Neural cell (in vitro differentiated cells): ENCODE measurements at regions not wholly inside any gene's neighbourhood (a gene's known extent, or its start where the extent isn't known, plus 50 kb on each side); places are given as distances from the start of the nearest gene placed in this dataset.

Source experiments
- H2AFZ ChIP-seq: fragments of 200-600, 300-800 bp; sonication (generic), shearing (Covaris generic); 2 replicates; pipeline ENCODE4 v1.6.0; 2014; ENCODE audit warnings: low read depth, mild to moderate bottlenecking, antibody characterized with exemption, low read length, moderate library complexity
- H3F3A ChIP-seq: fragments of 200-600 bp; shearing (Covaris generic); 2 replicates; pipeline ENCODE4 v1.6.1; 2016; ENCODE audit warnings: mild to moderate bottlenecking, moderate library complexity, mixed read lengths, antibody characterized with exemption, low read length; ENCODE audit not compliant: insufficient read depth, poor library complexity, severe bottlenecking
- H3K27ac ChIP-seq: fragments of 200-600, 300-800 bp; sonication (generic), shearing (Covaris generic); 2 replicates; pipeline ENCODE4 v1.5.1; 2014; ENCODE audit warnings: mild to moderate bottlenecking, low read length, moderate library complexity
- H3K27me3 ChIP-seq: fragments of 300-800, 200-600 bp; sonication (generic), shearing (Covaris generic); 2 replicates; pipeline ENCODE4 v1.6.0; 2014; ENCODE audit warnings: mild to moderate bottlenecking, low read depth, low read length, moderate library complexity; ENCODE audit not compliant: insufficient read depth
- H3K36me3 ChIP-seq: fragments of 300-800, 200-600 bp; sonication (generic), shearing (Covaris generic); 2 replicates; pipeline ENCODE4 v1.5.1; 2014; ENCODE audit warnings: mild to moderate bottlenecking, antibody characterized with exemption, low read length, moderate library complexity; ENCODE audit not compliant: insufficient read depth
- H3K4me2 ChIP-seq: fragments of 300-800, 200-600 bp; sonication (generic), shearing (Covaris generic); 2 replicates; pipeline ENCODE4 v1.6.0; 2014; ENCODE audit warnings: mild to moderate bottlenecking, low read length
- H3K4me3 ChIP-seq: fragments of 300-800, 200-600 bp; sonication (generic), shearing (Covaris generic); 2 replicates; pipeline ENCODE4 v1.5.1; 2014; ENCODE audit warnings: mild to moderate bottlenecking, low read length, moderate library complexity
- H3K79me2 ChIP-seq: fragments of 200-600 bp; shearing (Covaris generic); replicated peaks from 2 replicates; pipeline ENCODE4 v1.6.0; 2014; ENCODE audit warnings: mild to moderate bottlenecking, low read length, moderate library complexity; ENCODE audit not compliant: insufficient read depth
- H3K9ac ChIP-seq: fragments of 300-800, 200-600 bp; sonication (generic), shearing (Covaris generic); 2 replicates; pipeline ENCODE4 v1.6.1; 2016; ENCODE audit warnings: mild to moderate bottlenecking, low read length, mixed read lengths
- H3K9me2 ChIP-seq: fragments of 200-600 bp; shearing (Covaris generic); 2 replicates; pipeline ENCODE4 v1.6.1; 2016; ENCODE audit warnings: mild to moderate bottlenecking, low read length, mixed read lengths; ENCODE audit not compliant: insufficient read depth
- H3K9me3 ChIP-seq: fragments of 200-600, 300-800 bp; sonication (generic), shearing (Covaris generic); 2 replicates; pipeline ENCODE4 v1.6.1; 2016; ENCODE audit warnings: mild to moderate bottlenecking, mixed run types, low read length, moderate library complexity, mixed read lengths
- H4K20me1 ChIP-seq: fragments of 200-600 bp; shearing (Covaris generic); 2 replicates; pipeline ENCODE4 v1.6.1; 2016; ENCODE audit warnings: mild to moderate bottlenecking, mixed run types; ENCODE audit not compliant: insufficient read depth
- CTCF ChIP-seq: fragments of 450-650 bp; IDR thresholded peaks from 2 replicates; pipeline ENCODE4 v1.5.1; 2014; ENCODE audit warnings: antibody characterized with exemption, mild to moderate bottlenecking, moderate library complexity; ENCODE audit not compliant: poor library complexity, severe bottlenecking
- EP300 ChIP-seq: fragments of 450-650 bp; conservative IDR thresholded peaks from 2 replicates; pipeline ENCODE4 v1.6.1; 2014; ENCODE audit warnings: antibody characterized with exemption, mild to moderate bottlenecking, moderate library complexity; ENCODE audit not compliant: poor library complexity, severe bottlenecking
- EZH2 ChIP-seq: fragments of 200-600, 300-800 bp; shearing (Covaris generic), sonication (generic); IDR thresholded peaks from 2 replicates; pipeline ENCODE4 v1.6.1; 2014; ENCODE audit warnings: antibody characterized with exemption, low read length, borderline replicate concordance, mild to moderate bottlenecking; ENCODE audit not compliant: insufficient read depth, poor library complexity, severe bottlenecking
- MXI1 ChIP-seq: fragments of 450-650 bp; conservative IDR thresholded peaks from 2 replicates; pipeline ENCODE4 v1.6.1; 2014; ENCODE audit warnings: antibody characterized with exemption, mild to moderate bottlenecking; ENCODE audit not compliant: poor library complexity, severe bottlenecking
- POLR2AphosphoS5 ChIP-seq: IDR thresholded peaks from 2 replicates; pipeline ENCODE4 v1.6.1; 2012
- RAD21 ChIP-seq: fragments of 450-650 bp; conservative IDR thresholded peaks from 2 replicates; pipeline ENCODE4 v1.6.1; 2014; ENCODE audit warnings: antibody characterized with exemption, mild to moderate bottlenecking, moderate library complexity
- SMC3 ChIP-seq: fragments of 450-650 bp; conservative IDR thresholded peaks from 2 replicates; pipeline ENCODE4 v1.6.1; 2014; ENCODE audit warnings: antibody characterized with exemption, mild to moderate bottlenecking, moderate library complexity; ENCODE audit not compliant: poor library complexity
- TAF1 ChIP-seq: IDR thresholded peaks from 2 replicates; pipeline ENCODE4 v1.6.1; 2012; ENCODE audit warnings: low read depth

DNA sequence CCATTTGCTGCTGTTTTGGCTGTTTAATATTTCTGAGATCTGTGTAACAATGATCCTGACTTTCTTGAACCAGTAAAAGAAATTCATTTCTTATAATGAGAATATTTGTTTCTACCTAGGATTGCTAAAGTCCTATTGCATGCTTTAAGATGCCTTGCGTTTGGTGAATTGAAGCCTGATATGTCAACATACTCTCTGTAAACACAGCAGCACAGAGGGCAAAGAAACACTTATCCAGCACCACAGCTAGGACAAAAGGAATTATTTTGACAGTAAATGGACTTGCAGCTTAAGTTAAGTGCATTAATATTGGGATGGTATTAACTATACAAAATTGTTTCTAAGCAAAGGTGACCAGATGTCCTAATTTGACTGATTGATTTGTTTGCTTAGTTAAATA, 2031.2 kb upstream of the CDH6 start:
- H3K4me2 ChIP-seq, result no peak overlapping the region
- H2AFZ ChIP-seq, result no peak overlapping the region
- H3K79me2 ChIP-seq, result no peaks in the 10 kb centered on the region
- H3K27me3 ChIP-seq, result no peaks in the 10 kb centered on the region
- no peak overlapping the region for H3K27ac ChIP-seq
- no peak overlapping the region for H3K9ac ChIP-seq
- no peaks in the 10 kb centered on the region for H3K36me3 ChIP-seq
- H4K20me1 ChIP-seq, result no peaks in the 10 kb centered on the region
- H3K9me2 ChIP-seq, result no peaks in the 10 kb centered on the region
- H3F3A ChIP-seq, result no peaks in the 10 kb centered on the region
- no peak overlapping the region for H3K4me3 ChIP-seq
- no peaks in the 10 kb centered on the region for H3K9me3 ChIP-seq
- TF ChIP-seq EP300 (no peak), MXI1 (no peak), SMC3 (no peak), TAF1 (no peak), RAD21 (no peak)

GRCh38 chr5:29161399-29162291, 2031.8 kb upstream of the CDH6 start:
- no peak overlapping the region for H2AFZ ChIP-seq
- H3K9ac ChIP-seq, result no peak overlapping the region
- no peaks in the 10 kb centered on the region for H3K36me3 ChIP-seq
- no peak overlapping the region for H3K4me2 ChIP-seq
- TF ChIP-seq RAD21 (peak; percentile 10), EP300 (no peak), EZH2 (no peak)
- no peaks in the 10 kb centered on the region for H3K79me2 ChIP-seq
- no peak overlapping the region for H3K4me3 ChIP-seq
- no peaks in the 10 kb centered on the region for H3K9me3 ChIP-seq
- H3K27me3 ChIP-seq, result no peaks in the 10 kb centered on the region
- no peaks in the 10 kb centered on the region for H4K20me1 ChIP-seq
- H3K27ac ChIP-seq, result no peak overlapping the region
- H3F3A ChIP-seq, result no peaks in the 10 kb centered on the region
- no peaks in the 10 kb centered on the region for H3K9me2 ChIP-seq

- H3K9me2 ChIP-seq, result no peaks in the 10 kb centered on the region
- H3K27ac ChIP-seq, result no peak overlapping the region
- H3K36me3 ChIP-seq, result no peaks in the 10 kb centered on the region
- no peaks in the 10 kb centered on the region for H3K79me2 ChIP-seq
- TF ChIP-seq CTCF, result no peak
- no peak for TF ChIP-seq POLR2AphosphoS5
- no peaks in the 10 kb centered on the region for H3F3A ChIP-seq
- H3K4me3 ChIP-seq, result no peak overlapping the region
- H3K4me2 ChIP-seq, result no peak overlapping the region
- H2AFZ ChIP-seq, result no peak overlapping the region
- H3K9me3 ChIP-seq, result no peaks in the 10 kb centered on the region
- no peaks in the 10 kb centered on the region for H4K20me1 ChIP-seq
- no peak overlapping the region for H3K9ac ChIP-seq
- H3K27me3 ChIP-seq, result no peaks in the 10 kb centered on the region
These were observed 2035.5 kb upstream of the CDH6 start for GRCh38 chr5:29157975-29158374.
